ENCODE measurements at regions not wholly inside any gene's neighbourhood (a gene's known extent, or its start where the extent isn't known, plus 50 kb on each side); places are given as distances from the start of the nearest gene placed in this dataset.
A peak's percentile ranks its signal among the peaks of the same experiment; 100 is the strongest.

GRCh38 chr17:13385481-13385911 is 216.2 kb downstream of the HS3ST3A1 start:
- ChIA-PET CTCF (no interaction called here), POLR2A (ENCODE audit: unreplicated experiment) (no interaction called here)
- no peaks in the 10 kb centered on the region for H3K36me3 ChIP-seq (ENCODE audit: low read depth, low read length)
- H4K20me1 ChIP-seq (ENCODE audit: low read length), result no peaks in the 10 kb centered on the region
- no TSS peak for BruUV-seq (replicated peaks)
- H3K9me3 ChIP-seq (ENCODE audit: low read length), result no peaks in the 10 kb centered on the region
- no peaks in the 10 kb centered on the region for H3K79me2 ChIP-seq (ENCODE audit: low read length)
- H3K4me3 ChIP-seq (ENCODE audit: low read length), result no peak overlapping the region
- no peak overlapping the region for H3K4me2 ChIP-seq (ENCODE audit: low read length)
- no peak overlapping the region for H3K9ac ChIP-seq (ENCODE audit: low read length)
- no peak overlapping the region for H3K27ac ChIP-seq (ENCODE audit: low read length)
- 0 out of 2 replicates have a peak, but pooled peaks cover 3% of the 10 kb centered on the region for H3K27me3 ChIP-seq (ENCODE audit: low read length)
- no peak for TF ChIP-seq EZH2phosphoT487 (IDR thresholded peaks at IDR 0.05; ENCODE audit: borderline replicate concordance, low read length)
- H3K9me2 ChIP-seq (replicated peaks; ENCODE audit: low read length), result no peaks in the 10 kb centered on the region
- intact Hi-C loops (cut with micrococcal nuclease), result no loop called here
- peak overlapping the region; percentile 15; the same call in 1 of the 2 replicates for H2AFZ ChIP-seq (ENCODE audit: low read length)
- DNase-seq (peak; percentile 22), ATAC-seq (no peak)
- H3F3A ChIP-seq (ENCODE audit: low read length, unreplicated experiment), result no peaks in the 10 kb centered on the region
- no peaks in the 10 kb centered on the region for H3K4me1 ChIP-seq (ENCODE audit: insufficient read depth, low read length)

GRCh38 chr17:13384626-13385025 is 217.1 kb downstream of the HS3ST3A1 start:
- Histone ChIP-seq H3K9me3 (ENCODE audit: low read length) (no peaks in the 10 kb centered on the region), H3F3A (ENCODE audit: low read length, unreplicated experiment) (no peaks in the 10 kb centered on the region), H3K27me3 (ENCODE audit: low read length) (no peaks in the 10 kb centered on the region), H3K9me2 (replicated peaks; ENCODE audit: low read length) (no peaks in the 10 kb centered on the region), H3K4me2 (ENCODE audit: low read length) (no peak overlapping the region), H2AFZ (ENCODE audit: low read length) (no peak overlapping the region), H3K4me3 (ENCODE audit: low read length) (no peak overlapping the region), H3K36me3 (ENCODE audit: low read depth, low read length) (no peaks in the 10 kb centered on the region), H3K79me2 (ENCODE audit: low read length) (no peaks in the 10 kb centered on the region), H3K9ac (ENCODE audit: low read length) (no peak overlapping the region), H3K4me1 (ENCODE audit: insufficient read depth, low read length) (no peaks in the 10 kb centered on the region), H3K27ac (ENCODE audit: low read length) (no peak overlapping the region), H4K20me1 (ENCODE audit: low read length) (no peaks in the 10 kb centered on the region)
- no peak for ATAC-seq
- no peak for TF ChIP-seq EZH2 (IDR thresholded peaks at IDR 0.05; ENCODE audit: low read length, unreplicated experiment)
- no peak for TF ChIP-seq CTCF (conservative IDR thresholded peaks at IDR 0.05; ENCODE audit: low read depth, low read length)
- TF ChIP-seq EZH2phosphoT487 (IDR thresholded peaks at IDR 0.05; ENCODE audit: borderline replicate concordance, low read length), result no peak
- ChIA-PET POLR2A (ENCODE audit: unreplicated experiment) (no interaction called here), CTCF (no interaction called here)
- intact Hi-C loops (cut with micrococcal nuclease), result no loop called here
- no peak for DNase-seq
- no TSS peak for BruUV-seq (replicated peaks)

- no peak overlapping the region for H3K4me2 ChIP-seq (ENCODE audit: low read length)
- POLR2A ChIA-PET (ENCODE audit: unreplicated experiment), result no interaction called here
- intact Hi-C loops (cut with micrococcal nuclease), result no loop called here
- TF ChIP-seq CTCF (conservative IDR thresholded peaks at IDR 0.05; ENCODE audit: low read depth, low read length), result no peak
- TF ChIP-seq EZH2 (IDR thresholded peaks at IDR 0.05; ENCODE audit: low read length, unreplicated experiment), result no peak
- no peak for TF ChIP-seq EZH2phosphoT487 (IDR thresholded peaks at IDR 0.05; ENCODE audit: borderline replicate concordance, low read length)
- no peaks in the 10 kb centered on the region for H3K36me3 ChIP-seq (ENCODE audit: low read depth, low read length)
- no peak overlapping the region for H2AFZ ChIP-seq (ENCODE audit: low read length)
- H3K27ac ChIP-seq (ENCODE audit: low read length), result no peak overlapping the region
- no peaks in the 10 kb centered on the region for H3F3A ChIP-seq (ENCODE audit: low read length, unreplicated experiment)
- H3K4me1 ChIP-seq (ENCODE audit: insufficient read depth, low read length), result no peaks in the 10 kb centered on the region
- no peaks in the 10 kb centered on the region for H3K9me3 ChIP-seq (ENCODE audit: low read length)
- ATAC-seq (no peak), DNase-seq (no peak)
- H3K79me2 ChIP-seq (ENCODE audit: low read length), result no peaks in the 10 kb centered on the region
- no peak overlapping the region for H3K9ac ChIP-seq (ENCODE audit: low read length)
- no TSS peak for BruUV-seq (replicated peaks)
- H4K20me1 ChIP-seq (ENCODE audit: low read length), result no peaks in the 10 kb centered on the region
- H3K4me3 ChIP-seq (ENCODE audit: low read length), result no peak overlapping the region
- CTCF ChIA-PET, result no interaction called here
- peaks cover 4% of the 10 kb centered on the region; the same call in 1 of the 2 replicates for H3K27me3 ChIP-seq (ENCODE audit: low read length)
- no peaks in the 10 kb centered on the region for H3K9me2 ChIP-seq (replicated peaks; ENCODE audit: low read length)
Measured at GRCh38 chr17:13378361-13378760, 223.4 kb downstream of the HS3ST3A1 start.
